Colonic mucosa (tissue), 4 donors: ENCODE measurements at regions not wholly inside any gene's neighbourhood (a gene's known extent, or its start where the extent isn't known, plus 50 kb on each side); places are given as distances from the start of the nearest gene placed in this dataset.

Experiments used
- DNase-seq: peaks from one replicate; pipeline ENCODE4 v3.0.0-alpha.2; 2020
- H3K27ac ChIP-seq: fragments of 200-600 bp; one replicate; pipeline ENCODE4 v1.8.0; 2021
- H3K27me3 ChIP-seq: fragments of 200-600 bp; one replicate; pipeline ENCODE4 v1.8.0; 2021
- H3K36me3 ChIP-seq: fragments of 200-600 bp; one replicate; pipeline ENCODE4 v1.8.0; 2021
- H3K4me1 ChIP-seq: fragments of 200-600 bp; one replicate; pipeline ENCODE4 v1.8.0; 2021; ENCODE audit warnings: mild to moderate bottlenecking
- H3K4me3 ChIP-seq: fragments of 200-600 bp; one replicate; pipeline ENCODE4 v1.8.0; 2021
- H3K9ac ChIP-seq, 2 donors: one replicate each; pipeline ENCODE4 v1.7.0; 2013; ENCODE audit warnings: control low read depth in 2 of 2, low read depth in 2 of 2, low read length in 2 of 2
- H3K9me3 ChIP-seq: fragments of 200-600 bp; one replicate; pipeline ENCODE4 v1.8.0; 2021
- CTCF ChIP-seq: fragments of 200-600 bp; IDR thresholded peaks from one replicate; pipeline ENCODE4 v1.8.0; 2022; ENCODE audit warnings: antibody characterized with exemption, mild to moderate bottlenecking
- intact Hi-C: fragments of 100-400 bp; cut with DNase I; formaldehyde crosslinking; loops from one replicate; pipeline ENCODE4 v1.14.1; 2022
- donor health status: healthy.
- donor health status: DM: no; HTN: no; CAD: no.
- donor health status: DM: no; HTN: no; CAD: no.

GRCh38 chr6:9200712-9201111, 765.4 kb upstream of the SLC35B3 start:
- no peaks in the 10 kb centered on the region for H3K27me3 ChIP-seq
- no peaks in the 10 kb centered on the region for H3K9me3 ChIP-seq
- TF ChIP-seq CTCF = no peak
- no peak for DNase-seq
- H3K27ac ChIP-seq = no peak overlapping the region
- no peak overlapping the region for H3K9ac ChIP-seq
- no peak overlapping the region for H3K4me3 ChIP-seq
- no peaks in the 10 kb centered on the region for H3K4me1 ChIP-seq
- H3K36me3 ChIP-seq = no peaks in the 10 kb centered on the region
- intact Hi-C loops = no loop called here

- Histone ChIP-seq H3K9ac (no peak overlapping the region), H3K27ac (no peak overlapping the region), H3K4me3 (no peak overlapping the region), H3K9me3 (no peaks in the 10 kb centered on the region), H3K27me3 (no peaks in the 10 kb centered on the region), H3K4me1 (no peaks in the 10 kb centered on the region), H3K36me3 (no peaks in the 10 kb centered on the region)
- no peak for DNase-seq
- intact Hi-C loops = no loop called here
- no peak for TF ChIP-seq CTCF
Measured at GRCh38 chr6:9197726-9198125, 762.4 kb upstream of the SLC35B3 start.

GRCh38 chr6:9195322-9195721, 760.0 kb upstream of the SLC35B3 start:
- DNase-seq = no peak
- intact Hi-C loops = no loop called here
- TF ChIP-seq CTCF = no peak

DNA sequence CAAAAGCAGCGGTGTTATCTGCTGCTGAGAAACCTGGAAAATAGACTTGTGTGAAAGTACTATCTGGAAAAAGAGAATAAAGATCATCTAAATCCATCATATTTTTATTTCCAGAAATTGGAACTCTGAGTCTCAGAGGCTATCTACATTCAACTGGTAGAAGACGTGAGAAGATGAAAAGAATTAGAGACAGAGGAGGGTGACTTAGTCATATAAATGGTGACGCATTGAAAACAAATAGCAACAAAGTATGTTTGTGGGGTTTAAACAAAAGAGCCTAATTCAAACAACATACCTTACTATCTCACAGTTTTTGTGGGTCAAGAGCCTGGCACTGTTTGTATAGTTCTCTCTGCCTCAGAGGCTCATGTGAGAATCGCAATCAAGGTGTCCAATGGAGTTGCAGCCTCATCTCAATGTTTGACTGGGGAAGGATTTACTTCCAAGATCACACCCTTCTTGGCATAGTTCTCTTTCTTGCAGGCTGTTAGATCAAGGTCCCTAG, 757.1 kb upstream of the SLC35B3 start:
- no peaks in the 10 kb centered on the region for H3K36me3 ChIP-seq
- no peak for DNase-seq
- no peak overlapping the region for H3K4me3 ChIP-seq
- H3K27ac ChIP-seq = no peak overlapping the region
- H3K9ac ChIP-seq = no peak overlapping the region
- no peak for TF ChIP-seq CTCF
- no peaks in the 10 kb centered on the region for H3K27me3 ChIP-seq
- H3K9me3 ChIP-seq = no peaks in the 10 kb centered on the region
- no peaks in the 10 kb centered on the region for H3K4me1 ChIP-seq
- intact Hi-C loops = no loop called here

More at GRCh38 chr6:9195322-9195721, 760.0 kb upstream of the SLC35B3 start:
- Histone ChIP-seq H3K4me3 (no peak overlapping the region), H3K27me3 (no peaks in the 10 kb centered on the region), H3K9me3 (no peaks in the 10 kb centered on the region), H3K9ac (no peak overlapping the region), H3K36me3 (no peaks in the 10 kb centered on the region), H3K4me1 (no peaks in the 10 kb centered on the region), H3K27ac (no peak overlapping the region)

- Histone ChIP-seq H3K4me3 (no peak overlapping the region), H3K9ac (no peak overlapping the region), H3K4me1 (no peaks in the 10 kb centered on the region), H3K9me3 (no peaks in the 10 kb centered on the region), H3K27ac (no peak overlapping the region), H3K27me3 (no peaks in the 10 kb centered on the region), H3K36me3 (no peaks in the 10 kb centered on the region)
- intact Hi-C loops = no loop called here
- DNase-seq = no peak
- TF ChIP-seq CTCF = no peak
Measured at GRCh38 chr6:9186148-9186547, 750.8 kb upstream of the SLC35B3 start.

DNA sequence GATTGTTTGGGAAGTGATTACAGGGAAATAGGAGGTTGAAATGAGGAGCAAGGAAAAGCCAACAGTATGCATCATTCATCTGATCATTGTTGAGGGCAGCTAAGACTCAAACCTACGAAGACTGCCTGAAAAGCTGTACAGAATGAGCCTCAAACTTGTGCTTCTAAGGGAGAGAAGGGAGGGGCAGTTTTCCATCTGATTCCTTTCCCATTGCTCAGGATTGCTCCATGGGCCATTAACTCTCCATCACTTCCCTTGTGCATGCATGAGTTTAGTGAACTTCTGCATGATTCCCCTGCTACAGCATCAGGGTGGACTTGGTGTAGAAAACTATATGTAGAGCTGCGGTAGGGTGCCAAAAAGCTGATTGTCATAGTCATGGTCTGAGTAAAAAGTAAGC, 742.7 kb upstream of the SLC35B3 start:
- no peaks in the 10 kb centered on the region for H3K36me3 ChIP-seq
- intact Hi-C loops = no loop called here
- H3K27me3 ChIP-seq = no peaks in the 10 kb centered on the region
- H3K27ac ChIP-seq = no peak overlapping the region
- H3K9ac ChIP-seq = no peak overlapping the region
- no peaks in the 10 kb centered on the region for H3K4me1 ChIP-seq
- DNase-seq = no peak
- no peak for TF ChIP-seq CTCF
- no peak overlapping the region for H3K4me3 ChIP-seq
- H3K9me3 ChIP-seq = no peaks in the 10 kb centered on the region
